Right atrium auricular region (tissue), 2 donors: ENCODE measurements at regions not wholly inside any gene's neighbourhood (a gene's known extent, or its start where the extent isn't known, plus 50 kb on each side); places are given as distances from the start of the nearest gene placed in this dataset.
"Not testable (repeated sequence)": the region's sequence is repeated elsewhere in the genome, so short reads cannot be mapped to it uniquely, and the experiment has no call there.

Source experiments
- DNase-seq: peaks from one replicate; pipeline ENCODE4 v3.0.0-alpha.2; 2019; ENCODE audit warnings: low spot score
- H3K27ac ChIP-seq, 2 donors: fragments of 200-600 bp; sonication (generic); 1 replicate in 1 of 2; 2 replicates in 1 of 2; pipeline ENCODE4 v1.5.1; 2016 to 2019
- H3K27me3 ChIP-seq, 2 donors: fragments of 200-600 bp; sonication (generic); one replicate each; pipeline versions ENCODE4 v1.5.1 to v1.6.0; 2017 to 2019
- H3K36me3 ChIP-seq: fragments of 200-600 bp; sonication (generic); one replicate; pipeline ENCODE4 v1.5.1; 2016
- H3K4me1 ChIP-seq, 2 donors: fragments of 200-600 bp; sonication (generic); one replicate each; pipeline versions ENCODE4 v1.5.1 to v1.6.0; 2017 to 2019
- H3K4me3 ChIP-seq, 2 donors: fragments of 200-600 bp; sonication (generic); 1 replicate in 1 of 2; 2 replicates in 1 of 2; pipeline ENCODE4 v1.5.1; 2017 to 2019; ENCODE audit warnings: mild to moderate bottlenecking in 1 of 2, moderate library complexity in 1 of 2
- H3K9me3 ChIP-seq, 2 donors: fragments of 200-600 bp; sonication (generic); one replicate each; pipeline ENCODE4 v1.5.1; 2019
- TF ChIP-seq, protein P1 (sequence below), 2 donors: fragments of 200-600 bp; sonication (generic); IDR thresholded peaks; one replicate each; pipeline ENCODE4 v1.5.1; 2019; ENCODE audit warnings: antibody characterized with exemption in 2 of 2

DNA sequence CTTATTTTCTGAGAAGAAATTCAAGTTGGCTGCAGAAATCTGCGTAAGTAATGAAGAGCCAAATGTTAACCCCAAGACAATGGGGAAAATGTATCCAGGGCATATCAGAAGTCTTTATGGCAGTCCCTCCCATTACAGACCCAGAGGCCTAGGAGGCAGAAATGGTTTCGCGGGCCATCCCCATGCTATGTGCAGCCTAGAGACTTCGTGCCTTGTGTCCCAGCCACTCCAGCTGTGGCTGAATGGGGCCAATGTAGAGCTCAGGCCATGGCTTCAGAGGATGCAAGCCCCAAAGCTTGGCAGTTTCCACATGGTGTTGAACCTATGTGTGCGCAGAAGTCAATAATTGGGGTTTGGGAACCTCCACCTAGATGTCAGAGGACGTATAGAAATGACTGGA, 131.9 kb downstream of the GPR37 start:
- no peaks in the 10 kb centered on the region for H3K27me3 ChIP-seq
- no peak overlapping the region for H3K4me3 ChIP-seq
- no peak overlapping the region for H3K27ac ChIP-seq
- TF ChIP-seq, protein P1, sequence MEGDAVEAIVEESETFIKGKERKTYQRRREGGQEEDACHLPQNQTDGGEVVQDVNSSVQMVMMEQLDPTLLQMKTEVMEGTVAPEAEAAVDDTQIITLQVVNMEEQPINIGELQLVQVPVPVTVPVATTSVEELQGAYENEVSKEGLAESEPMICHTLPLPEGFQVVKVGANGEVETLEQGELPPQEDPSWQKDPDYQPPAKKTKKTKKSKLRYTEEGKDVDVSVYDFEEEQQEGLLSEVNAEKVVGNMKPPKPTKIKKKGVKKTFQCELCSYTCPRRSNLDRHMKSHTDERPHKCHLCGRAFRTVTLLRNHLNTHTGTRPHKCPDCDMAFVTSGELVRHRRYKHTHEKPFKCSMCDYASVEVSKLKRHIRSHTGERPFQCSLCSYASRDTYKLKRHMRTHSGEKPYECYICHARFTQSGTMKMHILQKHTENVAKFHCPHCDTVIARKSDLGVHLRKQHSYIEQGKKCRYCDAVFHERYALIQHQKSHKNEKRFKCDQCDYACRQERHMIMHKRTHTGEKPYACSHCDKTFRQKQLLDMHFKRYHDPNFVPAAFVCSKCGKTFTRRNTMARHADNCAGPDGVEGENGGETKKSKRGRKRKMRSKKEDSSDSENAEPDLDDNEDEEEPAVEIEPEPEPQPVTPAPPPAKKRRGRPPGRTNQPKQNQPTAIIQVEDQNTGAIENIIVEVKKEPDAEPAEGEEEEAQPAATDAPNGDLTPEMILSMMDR (IDR thresholded peaks at IDR 0.05): no peak
- no peak for DNase-seq
- H3K4me1 ChIP-seq: no peaks in the 10 kb centered on the region
- H3K36me3 ChIP-seq: no peaks in the 10 kb centered on the region
- no peaks in the 10 kb centered on the region for H3K9me3 ChIP-seq

DNA sequence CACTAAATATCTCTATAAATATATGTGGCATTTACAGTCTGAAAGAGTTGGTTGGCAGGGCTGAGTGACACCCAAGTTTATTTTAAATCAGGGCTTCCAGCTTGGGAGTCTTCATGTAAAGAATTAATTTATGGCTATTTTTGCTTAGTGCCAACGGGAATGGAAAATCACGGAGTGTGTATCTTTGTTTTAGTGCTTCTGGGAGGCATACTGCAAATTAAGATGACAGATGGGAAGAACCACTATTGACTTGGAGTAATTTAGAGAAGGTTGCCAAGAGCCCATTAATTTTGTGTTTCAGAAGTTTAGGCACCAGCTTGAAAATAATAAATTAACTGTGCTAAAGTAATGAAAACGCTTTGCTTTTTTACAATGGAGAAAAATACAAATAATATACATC, 135.2 kb downstream of the GPR37 start:
- no peaks in the 10 kb centered on the region for H3K9me3 ChIP-seq
- H3K4me1 ChIP-seq: no peaks in the 10 kb centered on the region
- H3K36me3 ChIP-seq: no peaks in the 10 kb centered on the region
- no peak overlapping the region for H3K4me3 ChIP-seq
- DNase-seq: no peak
- H3K27me3 ChIP-seq: no peaks in the 10 kb centered on the region
- H3K27ac ChIP-seq: no peak overlapping the region
- TF ChIP-seq, protein P1 (IDR thresholded peaks at IDR 0.05): no peak

DNA sequence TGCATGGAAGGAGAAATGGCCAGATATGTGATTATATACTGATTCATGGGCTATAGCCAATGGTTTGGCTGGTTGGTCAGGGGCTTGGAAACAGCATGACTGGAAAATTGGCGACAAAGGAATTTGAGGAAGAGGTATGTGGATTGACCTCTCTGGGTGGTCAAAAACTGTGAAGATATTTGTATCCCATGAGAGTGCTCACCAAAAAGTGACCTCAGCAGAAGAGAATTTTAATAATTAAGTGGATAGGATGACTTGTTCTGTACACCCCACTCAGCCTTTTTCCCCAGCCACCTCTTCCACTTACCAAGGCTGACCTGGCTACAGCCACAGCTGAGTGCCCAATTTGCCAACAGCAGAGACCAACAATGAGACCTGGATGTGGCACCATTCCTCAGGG, 146.7 kb downstream of the GPR37 start:
- Histone ChIP-seq H3K36me3 (no peaks in the 10 kb centered on the region), H3K4me1 (no peaks in the 10 kb centered on the region), H3K27me3 (no peaks in the 10 kb centered on the region), H3K4me3 (no peak overlapping the region), H3K27ac (no peak overlapping the region), H3K9me3 (no peaks in the 10 kb centered on the region)
- TF ChIP-seq, protein P1 (IDR thresholded peaks at IDR 0.05): no peak
- DNase-seq: no peak

DNA sequence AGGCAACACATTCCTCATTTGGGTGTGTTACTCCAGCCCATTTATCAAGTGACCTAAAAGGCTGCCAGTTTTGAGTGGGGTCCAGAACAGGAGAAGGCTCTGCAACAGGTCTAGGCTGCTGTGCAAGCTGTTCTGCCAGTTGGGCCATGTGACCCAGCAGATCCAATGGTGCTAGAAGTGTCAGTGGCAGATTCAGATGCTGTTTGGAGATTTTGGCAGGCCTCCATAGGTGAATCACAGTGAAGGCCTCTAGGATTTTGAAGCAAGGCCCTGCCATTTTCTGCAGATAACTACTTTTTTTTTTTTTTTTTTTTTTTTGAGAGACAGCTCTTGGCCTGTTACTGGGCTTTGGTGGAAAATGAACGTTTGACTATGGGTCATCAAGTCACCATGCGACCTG, 147.5 kb downstream of the GPR37 start:
- not testable (repeated sequence) for H3K9me3 ChIP-seq, H3K4me1 ChIP-seq, H3K36me3 ChIP-seq, H3K27me3 ChIP-seq, H3K4me3 ChIP-seq, DNase-seq, H3K27ac ChIP-seq

DNA sequence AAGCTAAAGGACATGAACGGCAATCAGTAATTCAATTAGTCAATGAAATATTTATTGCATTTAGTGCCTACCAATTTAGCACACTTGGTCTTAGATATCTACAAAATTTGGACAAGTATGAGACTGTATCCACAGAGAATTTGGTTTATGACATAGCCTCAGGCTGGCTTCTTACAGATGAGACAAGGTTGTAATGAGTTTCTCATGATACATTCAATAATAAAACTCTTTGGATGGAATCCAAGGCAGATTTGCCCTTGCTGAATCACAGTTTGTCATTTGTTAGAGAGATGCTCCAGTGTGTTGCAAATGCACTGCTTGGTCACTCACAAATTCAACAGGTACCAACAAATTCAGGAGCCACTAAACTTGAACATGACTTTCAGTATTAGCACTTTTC, 162.5 kb downstream of the GPR37 start:
- DNase-seq: no peak
- Histone ChIP-seq H3K36me3 (no peaks in the 10 kb centered on the region), H3K27ac (no peak overlapping the region), H3K9me3 (no peaks in the 10 kb centered on the region), H3K27me3 (no peaks in the 10 kb centered on the region), H3K4me1 (no peaks in the 10 kb centered on the region), H3K4me3 (no peak overlapping the region)
- TF ChIP-seq, protein P1 (IDR thresholded peaks at IDR 0.05): no peak

DNA sequence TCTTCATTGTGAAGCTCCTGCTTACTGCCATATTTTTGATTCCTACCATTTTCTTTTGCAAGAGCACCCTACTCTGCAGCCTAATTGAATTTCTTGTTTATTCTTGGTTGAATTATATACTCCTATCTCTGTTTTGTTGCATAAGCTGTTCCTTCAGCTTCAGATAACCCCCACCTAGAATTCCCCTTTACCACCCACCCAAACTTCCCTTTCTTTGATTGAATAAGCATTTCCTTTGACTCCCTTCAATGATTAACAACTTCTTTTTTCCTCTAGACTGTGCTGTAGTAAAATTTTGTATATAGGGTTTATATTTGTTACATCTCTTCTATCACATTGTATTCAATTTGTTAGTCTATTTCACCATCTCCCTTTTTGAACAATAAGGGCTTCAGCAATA, 168.1 kb downstream of the GPR37 start:
- no peak for DNase-seq

More for the DNA sequence above, 168.1 kb downstream of the GPR37 start:
- H3K4me1 ChIP-seq: no peaks in the 10 kb centered on the region
- H3K27me3 ChIP-seq: no peaks in the 10 kb centered on the region
- TF ChIP-seq, protein P1 (IDR thresholded peaks at IDR 0.05): no peak
- no peaks in the 10 kb centered on the region for H3K36me3 ChIP-seq
- H3K9me3 ChIP-seq: no peaks in the 10 kb centered on the region
- H3K4me3 ChIP-seq: no peak overlapping the region
- H3K27ac ChIP-seq: no peak overlapping the region
